ENCODE measurements at regions not wholly inside any gene's neighbourhood (a gene's known extent, or its start where the extent isn't known, plus 50 kb on each side); places are given as distances from the start of the nearest gene placed in this dataset.

- DNase-seq, result peak in 1 of 2 experiments; percentile 33
- intact Hi-C loops (cut with micrococcal nuclease; ENCODE audit: unreplicated experiment), result loop anchor here (2.0 to 5.0 kb wide), 4 partner anchors 47 to 257 kb away; no protein-coding TSS in a partner anchor
- Histone ChIP-seq H3K79me2 (ENCODE audit: low read depth) (no peaks in the 10 kb centered on the region), H3K4me1 (replicated peaks; ENCODE audit: insufficient read depth) (peaks cover 63% of the 10 kb centered on the region), H3K27me3 (ENCODE audit: insufficient read depth, low read depth) (no peaks in the 10 kb centered on the region), H3K9me2 (ENCODE audit: insufficient read depth) (no peaks in the 10 kb centered on the region), H3K4me2 (peak overlapping the region; percentile 72), H3K36me3 (ENCODE audit: low read depth) (no peaks in the 10 kb centered on the region), H2AFZ (peak overlapping the region; percentile 53; the same call in 1 of the 2 replicates), H3F3A (ENCODE audit: insufficient read depth, low read depth) (peaks cover 33% of the 10 kb centered on the region), H3K4me3 (no peak overlapping the region), H3K27ac (peak overlapping the region; percentile 95), H4K20me1 (ENCODE audit: insufficient read depth) (no peaks in the 10 kb centered on the region), H3K9me3 (ENCODE audit: insufficient read depth, low read depth) (no peaks in the 10 kb centered on the region; the same call in 1 of the 2 replicates)
- no TSS peak for BruUV-seq (replicated peaks)
- CTCF ChIA-PET, result no interaction called here
- TF ChIP-seq EZH2 (IDR thresholded peaks at IDR 0.05; ENCODE audit: low read depth) (no peak), CTCF (conservative IDR thresholded peaks at IDR 0.05) (no peak)
- POLR2A ChIA-PET (ENCODE audit: unreplicated experiment), result interaction anchor here (0.5 kb wide), 1 partner anchor 150 kb away, joined by 3 read pairs; no protein-coding TSS in a partner anchor
Observed at GRCh38 chr14:51395361-51395849, 155.4 kb downstream of the TMX1 start.

GRCh38 chr14:51396222-51396815, 156.3 kb downstream of the TMX1 start:
- Histone ChIP-seq H3K9me3 (ENCODE audit: insufficient read depth, low read depth) (no peaks in the 10 kb centered on the region; the same call in 1 of the 2 replicates), H3K4me2 (peak overlapping the region; percentile 72), H3K9me2 (ENCODE audit: insufficient read depth) (no peaks in the 10 kb centered on the region), H3K27ac (peak overlapping the region; percentile 95), H3K36me3 (ENCODE audit: low read depth) (no peaks in the 10 kb centered on the region), H3F3A (ENCODE audit: insufficient read depth, low read depth) (peaks cover 33% of the 10 kb centered on the region), H3K79me2 (ENCODE audit: low read depth) (no peaks in the 10 kb centered on the region), H3K27me3 (ENCODE audit: insufficient read depth, low read depth) (no peaks in the 10 kb centered on the region), H4K20me1 (ENCODE audit: insufficient read depth) (no peaks in the 10 kb centered on the region), H3K4me3 (peak overlapping the region; percentile 36; the same call in 1 of the 2 replicates), H3K4me1 (replicated peaks; ENCODE audit: insufficient read depth) (peaks cover 63% of the 10 kb centered on the region), H2AFZ (peak overlapping the region; percentile 53)
- ChIA-PET POLR2A (ENCODE audit: unreplicated experiment) (interaction anchor here (0.6 kb wide), 1 partner anchor 30 kb away, joined by 9 read pairs; no protein-coding TSS in a partner anchor), CTCF (interaction anchor here (0.7 kb wide), 1 partner anchor 156 kb away, joined by 4 read pairs; no protein-coding TSS in a partner anchor)
- peak; percentile 48 to 93 for DNase-seq
- TF ChIP-seq EZH2 (IDR thresholded peaks at IDR 0.05; ENCODE audit: low read depth), result no peak
- no peak for TF ChIP-seq CTCF (conservative IDR thresholded peaks at IDR 0.05)
- intact Hi-C loops (cut with micrococcal nuclease; ENCODE audit: unreplicated experiment), result loop anchor here (1.0 to 5.0 kb wide), 4 partner anchors 104 to 241 kb away; no protein-coding TSS in a partner anchor
- BruUV-seq (replicated peaks), result no TSS peak

GRCh38 chr14:51398898-51399297, 158.9 kb downstream of the TMX1 start:
- DNase-seq, result peak; percentile 52 to 72
- no peaks in the 10 kb centered on the region for H3K27me3 ChIP-seq (ENCODE audit: insufficient read depth, low read depth)
- intact Hi-C loops (cut with micrococcal nuclease; ENCODE audit: unreplicated experiment), result loop anchor here (5.0 kb wide), 2 partner anchors 107 to 238 kb away; no protein-coding TSS in a partner anchor
- no peak overlapping the region for H2AFZ ChIP-seq
- H3K4me3 ChIP-seq, result no peak overlapping the region
- no peaks in the 10 kb centered on the region for H3K36me3 ChIP-seq (ENCODE audit: low read depth)
- H3K27ac ChIP-seq, result peak overlapping the region; percentile 95
- H3F3A ChIP-seq (ENCODE audit: insufficient read depth, low read depth), result peaks cover 33% of the 10 kb centered on the region
- H3K9me3 ChIP-seq (ENCODE audit: insufficient read depth, low read depth), result no peaks in the 10 kb centered on the region
- ChIA-PET POLR2A (ENCODE audit: unreplicated experiment) (interaction anchor here (0.6 to 0.8 kb wide), 4 partner anchors 51 to 279 kb away, joined by 5 to 14 read pairs (median 6); no protein-coding TSS in a partner anchor), CTCF (interaction anchor here (1.0 kb wide), 1 partner anchor 47 kb away, joined by 4 read pairs; no protein-coding TSS in a partner anchor)
- no peaks in the 10 kb centered on the region for H3K79me2 ChIP-seq (ENCODE audit: low read depth)
- BruUV-seq (replicated peaks), result no TSS peak
- no peaks in the 10 kb centered on the region for H3K9me2 ChIP-seq (ENCODE audit: insufficient read depth)
- peak overlapping the region; percentile 72 for H3K4me2 ChIP-seq
- peaks cover 60% of the 10 kb centered on the region for H3K4me1 ChIP-seq (replicated peaks; ENCODE audit: insufficient read depth)
- TF ChIP-seq EZH2 (IDR thresholded peaks at IDR 0.05; ENCODE audit: low read depth) (no peak), CTCF (conservative IDR thresholded peaks at IDR 0.05) (no peak)
- no peaks in the 10 kb centered on the region for H4K20me1 ChIP-seq (ENCODE audit: insufficient read depth)

Measured in PC-9 (cell line).